B cell (primary cell): ENCODE measurements at regions not wholly inside any gene's neighbourhood (a gene's known extent, or its start where the extent isn't known, plus 50 kb on each side); places are given as distances from the start of the nearest gene placed in this dataset.

Experiments used
- CTCF ChIP-seq: fragments of 200-600 bp; IDR thresholded peaks from one replicate; pipeline ENCODE4 v1.8.0; 2022; ENCODE audit warnings: antibody characterized with exemption, mild to moderate bottlenecking
- EZH2 ChIP-seq: IDR thresholded peaks from 2 replicates; pipeline ENCODE4 v1.6.1; 2012; ENCODE audit warnings: borderline replicate concordance, low read depth, mild to moderate bottlenecking, moderate library complexity, low read length; ENCODE audit not compliant: insufficient read depth, poor library complexity, severe bottlenecking

DNA sequence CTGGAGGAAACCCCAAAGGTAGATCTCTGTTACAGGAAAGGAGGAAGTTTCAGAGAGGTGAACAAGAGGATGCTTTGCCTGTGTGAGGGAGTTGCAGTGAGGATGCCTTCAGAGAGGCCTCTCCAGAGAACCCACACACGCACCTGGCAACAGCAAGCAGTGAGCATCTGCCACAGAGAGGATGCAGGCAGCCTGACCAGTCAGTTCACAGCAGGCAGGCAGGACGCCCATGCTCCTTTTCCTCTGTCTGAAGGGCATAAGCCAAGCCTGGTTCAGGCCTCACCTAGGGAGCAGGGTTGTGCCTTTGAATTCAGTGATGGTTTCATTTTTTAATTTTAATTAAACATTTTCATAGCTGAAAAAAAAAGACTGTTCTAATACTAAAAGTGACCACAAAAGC is 346.0 kb upstream of the MARCKS start:
- TF ChIP-seq CTCF (no peak), EZH2 (no peak)
